ENCODE measurements at regions not wholly inside any gene's neighbourhood (a gene's known extent, or its start where the extent isn't known, plus 50 kb on each side); places are given as distances from the start of the nearest gene placed in this dataset.
"Not testable (repeated sequence)": the region's sequence is repeated elsewhere in the genome, so short reads cannot be mapped to it uniquely, and the experiment has no call there.

DNA sequence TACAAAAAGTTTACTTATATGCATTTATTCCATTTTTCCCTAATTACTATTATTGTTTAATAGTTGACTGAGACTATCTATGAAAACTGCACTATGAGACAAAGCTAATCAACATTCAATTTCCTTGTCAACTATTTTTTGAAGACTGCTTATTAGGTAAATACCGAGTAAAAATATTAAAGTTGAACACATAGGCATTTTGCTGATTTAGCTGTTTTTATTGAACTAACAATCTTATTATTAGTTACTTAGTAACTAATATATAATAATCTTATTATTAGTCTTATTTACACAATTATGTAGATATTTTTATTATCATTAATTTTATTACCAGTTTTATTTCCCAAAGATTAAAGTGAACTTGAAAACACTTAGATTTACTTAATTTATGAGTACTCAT lies 728.8 kb downstream of the TENT5A start:
- DNase-seq (ENCODE audit: low spot score) (no peak), FAIRE-seq (no peak)

DNA sequence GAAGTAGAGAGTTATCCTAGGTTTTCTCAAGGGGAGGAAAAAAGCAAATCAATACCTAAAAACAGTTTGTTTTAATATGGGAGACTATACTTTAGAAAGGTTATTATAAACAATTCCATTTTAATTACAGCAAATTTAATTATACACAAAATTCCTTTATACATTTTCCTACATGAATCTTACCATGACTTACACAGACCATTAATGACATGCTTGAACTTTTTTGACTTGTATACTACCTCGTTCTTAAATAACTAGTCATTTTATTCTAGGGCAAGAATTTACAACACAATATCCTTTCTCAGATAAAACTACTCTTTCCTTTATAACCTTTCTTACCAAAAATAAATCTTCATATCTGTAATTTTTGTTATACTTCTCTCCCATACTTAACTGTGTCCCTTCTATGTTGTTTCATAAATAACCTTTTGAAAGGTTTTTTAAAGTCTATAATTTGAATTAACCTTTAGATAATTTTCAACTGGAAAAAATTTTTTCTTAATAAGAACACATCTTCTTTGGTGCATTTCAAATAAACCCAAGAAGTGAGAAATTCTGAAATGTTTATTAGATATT lies 729.4 kb downstream of the TENT5A start:
- no peak for FAIRE-seq
- no peak for DNase-seq (ENCODE audit: low spot score)

DNA sequence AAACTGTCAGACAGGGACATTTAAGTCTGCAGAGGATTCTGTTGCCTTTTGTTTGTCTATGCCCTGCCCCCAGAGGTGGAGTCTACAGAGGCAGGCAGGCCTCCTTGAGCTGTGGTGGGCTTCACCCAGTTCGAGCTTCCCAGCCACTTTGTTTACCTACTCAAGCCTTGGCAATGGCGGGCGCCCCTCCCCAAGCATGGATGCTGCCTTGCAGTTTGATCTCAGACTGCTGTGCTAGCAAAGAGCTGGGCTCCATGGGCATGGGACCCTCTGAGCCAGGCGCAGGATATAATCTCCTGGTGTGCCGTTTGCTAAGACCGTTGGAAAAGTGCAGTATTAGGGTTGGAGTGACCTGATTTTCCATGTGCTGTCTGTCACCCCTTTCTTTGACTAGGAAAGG lies 734.9 kb downstream of the TENT5A start:
- not testable (repeated sequence) for FAIRE-seq; DNase-seq (ENCODE audit: low spot score)

DNA sequence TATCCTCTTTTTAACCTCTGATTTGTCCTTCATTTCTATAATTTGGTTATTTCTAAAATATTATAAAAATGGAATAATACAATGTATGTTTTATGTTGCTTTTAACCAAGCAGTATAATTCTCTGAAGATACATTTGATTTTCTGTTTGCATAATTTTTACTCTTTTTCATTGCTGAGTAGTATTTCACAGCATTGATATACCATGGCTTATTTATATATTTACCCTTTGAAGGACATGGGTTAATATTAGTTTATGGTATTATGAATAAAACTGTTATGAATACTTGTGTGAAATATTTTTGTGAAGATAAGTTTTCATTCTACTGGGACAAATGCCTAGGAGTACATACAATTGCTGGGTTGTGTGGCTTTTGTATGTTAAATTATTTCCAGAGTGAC lies 748.6 kb downstream of the TENT5A start:
- DNase-seq (ENCODE audit: low spot score): no peak
- no peak for FAIRE-seq

DNA sequence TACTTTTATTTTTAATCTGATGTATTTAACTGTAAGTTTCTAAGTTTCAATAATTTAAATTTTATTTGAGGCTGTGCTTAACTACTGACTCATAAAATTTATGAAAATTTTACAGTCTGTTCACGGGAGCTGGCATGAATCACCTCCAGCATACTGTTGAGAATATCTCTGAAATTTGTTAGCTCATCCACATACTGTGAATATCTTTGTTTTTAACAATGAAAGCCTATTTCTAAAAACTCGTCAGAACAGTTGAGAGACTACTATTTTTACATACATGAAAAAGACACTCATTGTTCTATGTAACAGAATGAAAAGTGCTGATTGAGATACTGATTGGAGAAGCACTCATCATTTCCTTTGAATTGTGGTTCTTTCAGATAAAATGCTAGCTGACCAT lies 749.3 kb downstream of the TENT5A start:
- DNase-seq (ENCODE audit: low spot score) (no peak), FAIRE-seq (no peak)

DNA sequence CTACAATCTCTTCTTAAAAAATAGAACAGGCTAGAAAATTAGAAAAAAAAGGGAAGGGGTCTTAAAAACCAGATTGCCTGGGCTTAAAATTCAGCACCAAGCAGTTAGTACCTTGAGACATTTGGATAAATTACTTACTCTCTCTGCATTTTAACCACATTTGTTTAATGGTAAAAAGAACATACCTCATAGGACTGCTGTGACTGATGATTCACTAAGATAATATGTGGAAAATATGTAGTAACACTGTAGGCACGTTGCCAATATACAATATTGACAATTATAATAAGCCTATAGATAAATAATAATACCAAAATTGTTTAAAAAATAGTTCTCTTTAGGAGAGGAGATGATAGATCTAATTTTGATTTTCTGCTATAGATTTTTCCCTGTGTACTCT lies 750.4 kb downstream of the TENT5A start:
- FAIRE-seq: no peak
- no peak for DNase-seq (ENCODE audit: low spot score)

DNA sequence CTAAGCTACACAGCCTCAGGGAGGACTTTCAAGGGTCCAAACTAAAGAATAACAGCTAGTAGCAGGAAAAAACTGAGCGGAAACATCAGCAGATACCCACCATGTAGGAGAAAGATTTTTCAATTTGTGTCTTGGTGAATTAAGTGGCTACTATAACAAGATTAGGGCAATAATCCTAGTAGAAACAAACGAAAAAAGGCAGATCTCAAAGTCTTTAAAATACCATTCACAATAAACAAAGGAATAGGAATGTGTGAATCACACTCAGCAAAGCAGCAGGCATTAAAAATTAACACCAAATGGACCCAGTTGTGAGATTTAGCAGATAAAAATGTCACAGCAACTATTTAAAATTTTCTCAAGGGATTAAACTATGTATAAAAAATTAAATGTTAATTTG lies 761.2 kb downstream of the TENT5A start:
- DNase-seq (ENCODE audit: low spot score) (no peak), FAIRE-seq (no peak)

DNA sequence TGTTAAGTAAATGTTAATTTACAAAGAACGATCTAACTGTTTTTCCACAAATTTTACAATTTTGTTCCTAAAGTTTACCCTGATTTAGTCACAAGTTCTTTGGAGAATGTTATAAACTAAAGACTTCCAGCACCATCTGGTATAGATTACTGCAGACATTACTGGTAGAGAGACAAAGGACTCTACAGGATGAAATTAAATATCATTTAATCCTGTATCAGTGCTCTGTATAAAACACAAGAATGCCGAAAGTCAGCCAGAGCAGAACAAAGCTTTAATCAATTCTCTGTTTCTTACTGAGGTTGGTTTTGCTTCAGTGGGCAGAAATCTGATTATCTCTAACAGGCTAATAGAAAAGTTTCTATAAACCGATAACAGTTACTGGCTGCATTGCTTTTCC lies 763.6 kb downstream of the TENT5A start:
- no peak for DNase-seq (ENCODE audit: low spot score)
- FAIRE-seq: no peak

DNA sequence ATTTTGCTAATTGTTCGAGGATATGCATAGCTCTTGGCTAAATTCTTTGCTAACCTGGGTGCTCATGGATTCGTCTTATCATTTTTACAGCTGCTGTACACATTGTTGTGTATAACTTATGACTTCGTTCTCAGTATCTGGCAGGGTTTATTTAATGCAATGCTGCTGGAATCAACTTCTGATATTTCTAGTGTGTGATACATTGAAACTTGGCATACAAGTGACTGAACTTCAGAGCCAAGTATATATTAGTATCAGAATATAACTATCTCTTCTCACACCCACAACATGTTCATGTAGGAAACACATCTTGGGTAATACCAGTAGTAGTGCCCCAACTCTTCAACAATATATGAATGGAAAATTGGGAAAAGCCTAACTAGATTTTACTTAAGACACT lies 764.2 kb downstream of the TENT5A start:
- FAIRE-seq (no peak), DNase-seq (ENCODE audit: low spot score) (no peak)

DNA sequence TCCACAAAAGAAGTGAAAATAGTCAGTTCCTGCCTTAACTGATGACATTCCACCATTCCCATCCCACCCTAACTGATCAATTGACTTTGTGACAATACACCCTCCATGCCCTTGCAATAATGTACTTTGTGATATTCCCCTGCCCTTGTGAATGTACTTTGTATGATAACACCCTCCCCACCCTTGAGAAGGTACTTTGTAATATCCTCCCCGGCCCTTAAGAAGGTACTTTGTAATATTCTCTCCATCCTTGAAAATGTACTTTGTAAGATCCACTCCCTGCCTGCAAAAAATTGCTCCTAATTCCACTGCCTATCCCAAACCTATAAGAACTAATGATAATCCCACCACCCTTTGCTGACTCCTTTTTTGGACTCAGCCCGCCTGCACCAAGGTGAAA lies 771.3 kb downstream of the TENT5A start:
- FAIRE-seq; DNase-seq (ENCODE audit: low spot score): not testable (repeated sequence)

- no peak for DNase-seq (ENCODE audit: low spot score)
Measured at GRCh38 chr6:80976336-80976735, 776.1 kb downstream of the TENT5A start.

GRCh38 chr6:80974579-80974978 lies 777.9 kb downstream of the TENT5A start:
- FAIRE-seq (no peak), DNase-seq (ENCODE audit: low spot score) (no peak)

More at GRCh38 chr6:80976336-80976735, 776.1 kb downstream of the TENT5A start:
- no peak for FAIRE-seq

DNA sequence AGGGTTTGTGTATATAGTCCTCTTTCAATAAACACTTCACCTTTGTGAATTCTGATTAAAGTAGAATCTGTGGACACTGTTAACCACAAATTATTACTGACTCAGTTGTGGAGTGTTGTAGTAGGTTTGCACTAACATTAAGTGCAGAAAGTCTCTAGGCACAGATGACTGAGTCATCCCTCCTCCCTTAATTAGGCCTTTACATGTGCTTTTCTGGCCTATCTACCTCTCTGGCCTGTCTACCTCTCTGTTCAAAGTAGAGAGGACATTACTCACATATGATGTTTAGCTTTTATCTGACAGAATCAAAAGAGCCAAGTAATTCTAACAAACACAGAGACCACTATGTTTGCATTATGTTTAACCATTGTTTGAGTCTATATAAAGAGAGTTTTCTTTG lies 783.0 kb downstream of the TENT5A start:
- FAIRE-seq (no peak), DNase-seq (ENCODE audit: low spot score) (no peak)

DNA sequence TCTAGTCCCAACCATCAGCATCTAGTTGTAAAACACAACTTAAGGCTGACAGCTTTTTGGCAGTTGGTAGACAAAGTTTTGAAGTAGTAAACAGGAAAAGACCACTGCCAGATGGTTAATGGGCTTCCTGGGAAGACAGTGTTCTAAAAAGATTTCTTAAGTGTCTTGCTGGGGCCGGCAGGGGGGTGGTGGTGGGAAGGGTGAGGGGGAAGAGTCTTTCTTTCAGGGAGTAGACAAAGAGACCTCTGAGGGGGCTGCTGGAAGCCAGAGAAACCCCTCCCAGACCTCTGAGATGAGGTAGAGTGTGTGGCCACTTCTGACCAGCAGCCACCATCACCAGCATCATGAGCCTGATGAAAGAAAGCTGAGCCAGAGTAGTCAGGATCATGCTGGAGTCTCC lies 784.9 kb downstream of the TENT5A start:
- FAIRE-seq: no peak
- no peak for DNase-seq (ENCODE audit: low spot score)

DNA sequence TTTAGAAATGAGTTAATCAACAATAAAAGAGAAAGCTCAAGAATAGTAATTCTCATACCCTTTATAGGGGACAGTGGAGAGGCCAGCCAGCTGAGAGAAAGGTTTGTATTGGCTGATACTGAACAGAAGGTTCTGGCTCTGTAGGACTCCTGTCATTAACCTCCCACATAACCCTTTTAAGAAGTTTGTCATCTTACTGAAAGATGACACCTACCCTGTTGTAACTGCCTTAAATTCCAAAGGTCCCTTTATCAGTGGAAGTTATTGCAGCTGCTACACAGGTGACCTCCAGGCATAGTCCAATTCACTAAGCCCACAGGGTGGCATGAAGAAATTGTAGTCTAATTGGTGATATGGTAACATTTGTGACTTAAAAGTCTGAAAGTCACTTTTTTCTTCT lies 790.1 kb downstream of the TENT5A start:
- FAIRE-seq (no peak), DNase-seq (ENCODE audit: low spot score) (no peak)

GRCh38 chr6:80961166-80961565 lies 791.3 kb downstream of the TENT5A start:
- FAIRE-seq: no peak
- no peak for DNase-seq (ENCODE audit: low spot score)

DNA sequence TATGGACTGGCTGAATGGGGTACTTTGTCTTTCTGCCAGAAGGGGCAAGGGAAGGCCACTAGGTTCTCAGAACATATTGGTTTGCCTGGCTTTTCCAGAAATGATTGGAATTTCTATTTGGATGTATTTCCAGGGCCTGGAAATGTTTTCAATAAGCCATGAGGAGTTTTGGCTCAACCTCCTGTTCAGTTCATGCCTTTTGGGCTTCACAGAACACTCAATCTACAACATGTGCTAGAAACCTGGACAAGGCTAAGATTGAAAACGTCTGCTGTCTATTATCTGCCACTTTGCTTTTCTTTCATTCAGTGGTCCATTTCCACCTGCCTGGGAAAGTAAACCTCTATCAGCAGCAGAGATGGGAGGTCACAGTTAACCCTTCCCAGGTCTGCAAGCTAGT lies 793.4 kb downstream of the TENT5A start:
- FAIRE-seq: no peak

DNA sequence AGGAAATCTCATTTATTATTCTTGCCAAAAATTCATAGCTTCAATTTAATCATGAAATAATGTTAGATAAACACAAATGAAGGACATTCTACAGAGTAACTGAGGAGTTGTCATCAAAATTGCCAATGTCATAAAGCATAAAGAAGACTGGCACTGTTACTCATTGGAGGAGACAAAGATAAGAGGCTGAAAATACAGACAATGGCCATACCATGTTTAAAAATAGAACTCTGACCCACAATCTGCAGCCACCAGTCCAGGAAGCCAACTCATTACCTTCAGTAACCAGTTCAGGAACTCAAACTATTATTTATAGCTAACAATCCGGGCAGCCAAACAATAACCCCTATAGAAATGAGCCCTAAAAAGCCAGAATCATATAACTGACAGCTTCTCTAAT lies 795.6 kb downstream of the TENT5A start:
- no peak for FAIRE-seq

More for the DNA sequence above, 793.4 kb downstream of the TENT5A start:
- DNase-seq (ENCODE audit: low spot score): no peak

GRCh38 chr6:80952479-80952878 lies 800.0 kb downstream of the TENT5A start:
- FAIRE-seq: not testable (repeated sequence)
- peak; percentile 21 for DNase-seq (ENCODE audit: low spot score)

More for the DNA sequence above, 795.6 kb downstream of the TENT5A start:
- no peak for DNase-seq (ENCODE audit: low spot score)

DNA sequence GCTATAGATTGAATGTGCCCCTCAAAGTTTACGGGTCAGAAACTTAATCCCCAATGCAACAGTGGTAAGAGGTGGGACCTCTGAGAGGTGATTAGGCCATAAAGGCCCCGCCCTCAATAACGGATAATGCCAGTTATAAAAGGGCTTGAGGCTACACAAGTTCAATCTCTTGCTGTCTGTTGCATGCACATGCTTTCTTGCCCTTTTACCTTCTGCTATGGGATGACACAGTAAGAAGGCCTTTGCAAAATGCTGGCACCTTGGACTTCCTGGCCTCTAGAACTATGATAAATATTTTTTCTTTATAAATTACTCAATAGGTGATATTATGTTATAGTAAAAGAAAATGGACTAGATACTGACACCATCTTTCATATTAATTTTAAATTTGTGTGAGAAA lies 806.1 kb downstream of the TENT5A start:
- FAIRE-seq: no peak
- no peak for DNase-seq (ENCODE audit: low spot score)

DNA sequence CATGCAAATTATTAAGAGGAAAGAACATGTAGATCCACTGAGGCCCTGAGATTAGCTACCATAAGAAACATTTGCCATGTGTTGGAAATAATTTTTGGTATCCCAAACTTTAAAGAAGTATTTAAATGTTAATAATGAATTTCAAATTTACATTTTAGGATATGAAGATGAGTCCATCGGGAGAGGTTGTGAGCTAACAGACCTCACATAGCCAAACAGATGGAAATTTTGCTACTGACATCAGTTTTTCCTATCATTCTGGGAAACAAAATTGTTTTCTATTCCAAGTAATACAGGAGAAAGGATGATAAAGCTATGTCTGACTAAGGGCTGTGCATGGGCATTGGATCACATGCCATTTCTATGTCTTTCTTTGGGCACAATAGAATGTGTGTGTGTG lies 809.6 kb downstream of the TENT5A start:
- FAIRE-seq (no peak), DNase-seq (ENCODE audit: low spot score) (no peak)

DNA sequence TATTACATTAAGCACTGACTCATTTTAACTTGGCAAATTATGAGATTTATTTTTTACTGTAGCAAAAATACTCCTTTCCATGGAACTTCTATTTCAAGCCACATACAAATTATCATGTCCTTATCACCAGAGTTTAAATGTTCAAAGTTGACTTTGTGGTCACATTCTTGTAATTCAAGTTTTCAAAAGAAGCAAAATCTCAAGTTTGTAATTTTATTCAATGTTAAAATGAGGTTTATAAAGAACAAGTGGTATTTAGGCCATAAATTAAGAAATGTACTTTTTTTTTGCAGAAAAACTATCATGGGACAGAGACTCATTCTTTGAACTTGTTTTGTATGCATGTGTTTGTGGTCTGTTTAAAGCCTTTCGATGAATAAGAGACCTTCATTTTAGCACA lies 811.5 kb downstream of the TENT5A start:
- FAIRE-seq: no peak
- DNase-seq (ENCODE audit: low spot score): no peak

GRCh38 chr6:80940571-80940970 lies 811.9 kb downstream of the TENT5A start:
- no peak for DNase-seq (ENCODE audit: low spot score)
- no peak for FAIRE-seq

GRCh38 chr6:80939898-80940297 lies 812.6 kb downstream of the TENT5A start:
- FAIRE-seq (no peak), DNase-seq (ENCODE audit: low spot score) (no peak)

Data from RCC 7860 (cell line).